NCI-H524 treated with DMSO at 0.1 percent for 48 hours (cell line): ENCODE measurements at regions not wholly inside any gene's neighbourhood (a gene's known extent, or its start where the extent isn't known, plus 50 kb on each side); places are given as distances from the start of the nearest gene placed in this dataset.
"Not testable (repeated sequence)": the region's sequence is repeated elsewhere in the genome, so short reads cannot be mapped to it uniquely, and the experiment has no call there.

Source experiments
- DNase-seq: peaks from one replicate; lab custom pipeline; 2025; lab: John Stamatoyannopoulos, UW

DNA sequence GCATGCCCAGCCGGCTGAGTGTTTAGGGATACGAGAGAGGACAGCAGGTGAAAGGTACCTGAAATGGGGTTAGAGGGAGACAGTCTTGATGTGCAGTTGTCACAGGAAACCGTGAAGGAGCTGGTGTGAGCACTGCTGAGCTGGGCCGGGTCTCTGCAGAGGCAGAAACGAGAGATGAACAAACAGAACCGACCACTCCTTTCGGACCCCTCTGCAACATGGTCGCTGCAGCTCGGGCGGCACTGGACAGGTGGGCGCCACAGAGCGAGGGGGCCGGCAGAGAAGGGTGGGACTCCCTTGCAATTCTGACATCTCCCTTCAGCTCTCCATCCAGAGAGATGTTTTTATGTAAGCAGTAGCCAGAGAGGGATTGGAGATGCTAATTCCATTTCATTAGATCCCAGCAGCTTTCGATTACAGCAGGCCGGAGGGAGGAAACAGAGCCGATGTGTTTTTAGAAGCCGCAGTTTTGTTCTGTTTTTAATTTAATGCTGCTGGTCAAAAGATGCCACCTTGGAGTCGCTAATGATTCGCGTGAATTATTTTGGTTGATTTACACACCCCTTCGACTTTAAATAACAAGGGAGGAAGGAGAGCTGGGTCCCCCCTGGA lies 86.3 kb upstream of the RPL38 start:
- no peak for DNase-seq

DNA sequence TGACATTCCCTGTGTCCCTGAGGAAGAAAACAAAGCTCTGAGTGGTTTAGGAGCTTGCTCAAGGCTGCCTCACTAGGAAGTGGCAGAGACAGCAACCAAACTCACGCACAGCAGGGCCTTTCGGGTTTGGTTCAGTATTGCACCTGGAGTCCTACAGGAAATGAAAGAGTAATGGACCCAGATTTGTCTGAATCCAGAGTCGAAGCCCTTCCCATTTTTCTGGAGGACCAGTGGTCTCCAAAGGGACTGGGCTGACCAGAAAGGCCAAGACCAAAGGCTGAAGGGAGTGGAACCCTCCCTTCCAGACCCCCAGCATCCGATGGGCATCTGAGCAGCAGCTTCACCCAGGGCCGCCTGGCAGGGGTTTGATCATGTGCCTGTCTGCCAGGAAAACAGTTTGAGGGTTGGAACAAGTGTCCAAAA lies 85.5 kb upstream of the RPL38 start:
- no peak for DNase-seq

DNA sequence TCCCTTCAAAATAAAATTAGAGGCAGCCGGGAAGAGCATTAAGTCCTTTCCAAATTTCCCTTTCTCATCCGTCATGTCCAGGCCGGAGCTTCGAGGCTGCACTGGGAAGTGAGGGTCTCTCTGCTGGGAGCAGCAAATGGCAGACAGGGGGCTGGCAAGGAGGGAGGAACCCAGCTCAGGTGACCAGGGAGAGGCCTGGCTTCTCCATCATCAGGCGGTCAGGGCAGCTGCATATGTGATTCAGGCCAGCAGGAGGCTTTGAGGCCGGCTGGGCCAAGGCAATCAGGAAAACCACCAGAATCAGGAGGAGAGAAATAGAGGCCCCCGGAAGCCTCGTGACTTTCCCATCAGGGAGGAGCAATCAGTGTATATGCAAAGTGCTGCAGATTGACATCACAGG lies 85.0 kb upstream of the RPL38 start:
- no peak for DNase-seq

GRCh38 chr17:74119049-74119580 lies 84.4 kb upstream of the RPL38 start:
- DNase-seq = no peak

GRCh38 chr17:74119965-74120364 lies 83.5 kb upstream of the RPL38 start:
- peak; percentile 68 for DNase-seq

DNA sequence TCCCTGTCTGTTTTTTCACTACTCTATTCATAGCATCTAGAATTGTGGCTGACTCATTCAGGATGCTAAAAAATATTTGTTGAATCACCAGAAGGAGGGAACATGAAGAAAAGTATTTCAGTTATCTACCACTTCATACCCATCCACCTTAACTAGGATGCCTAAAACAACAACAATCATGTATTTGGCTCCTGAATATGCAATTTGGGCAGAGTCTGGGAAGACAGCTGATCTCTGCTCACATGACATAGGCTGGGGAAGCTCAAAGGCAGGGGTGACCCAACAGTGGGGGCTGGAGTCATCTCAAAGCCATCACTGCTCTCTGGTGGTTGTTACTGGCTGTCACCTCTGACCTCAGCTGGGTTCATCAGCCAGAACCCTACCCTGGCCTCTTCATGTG lies 80.1 kb upstream of the RPL38 start:
- DNase-seq = no peak

DNA sequence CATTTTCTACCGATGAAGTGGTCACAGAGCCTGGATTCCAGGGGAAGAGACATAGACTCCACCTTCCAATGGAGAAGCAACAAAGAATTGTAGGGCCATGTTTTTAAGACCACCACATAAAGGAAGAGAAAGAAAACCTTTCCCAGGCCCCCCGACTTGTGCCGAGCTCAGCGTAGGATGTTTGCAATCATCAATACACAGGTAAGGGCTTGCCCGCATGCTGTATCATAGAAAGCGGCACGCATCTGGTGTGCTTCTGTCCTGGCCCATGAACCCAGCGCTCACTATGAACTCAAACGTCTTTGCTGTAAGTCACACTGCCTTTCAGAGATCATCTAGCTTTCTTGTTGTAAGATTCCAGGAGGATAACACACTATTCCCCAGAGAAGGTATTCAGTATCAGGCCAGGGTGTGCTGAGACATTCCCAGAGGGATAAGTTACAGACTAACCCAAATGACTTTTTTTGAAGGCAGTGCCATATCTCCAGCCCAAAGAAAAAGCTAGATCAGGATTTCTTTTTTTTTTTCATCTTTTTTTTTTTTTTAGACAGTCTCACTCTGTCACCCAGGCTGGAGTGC lies 79.5 kb upstream of the RPL38 start:
- DNase-seq = no peak

- no peak for DNase-seq
These were observed 78.3 kb upstream of the RPL38 start for GRCh38 chr17:74125156-74125555.

GRCh38 chr17:74126179-74126900 lies 77.1 kb upstream of the RPL38 start:
- no peak for DNase-seq

- no peak for DNase-seq
These were observed 76.5 kb upstream of the RPL38 start for GRCh38 chr17:74126959-74127358.

GRCh38 chr17:74128456-74129211 lies 74.8 kb upstream of the RPL38 start:
- DNase-seq = no peak

- DNase-seq = not testable (repeated sequence)
These were observed 73.7 kb upstream of the RPL38 start for GRCh38 chr17:74129800-74130199.

GRCh38 chr17:74130276-74130675 lies 73.2 kb upstream of the RPL38 start:
- no peak for DNase-seq

- DNase-seq = no peak
These were observed 72.6 kb upstream of the RPL38 start for GRCh38 chr17:74130841-74131240.

GRCh38 chr17:74132354-74132753 lies 71.1 kb upstream of the RPL38 start:
- no peak for DNase-seq

- no peak for DNase-seq
These were observed 69.7 kb upstream of the RPL38 start for GRCh38 chr17:74133740-74134139.

DNA sequence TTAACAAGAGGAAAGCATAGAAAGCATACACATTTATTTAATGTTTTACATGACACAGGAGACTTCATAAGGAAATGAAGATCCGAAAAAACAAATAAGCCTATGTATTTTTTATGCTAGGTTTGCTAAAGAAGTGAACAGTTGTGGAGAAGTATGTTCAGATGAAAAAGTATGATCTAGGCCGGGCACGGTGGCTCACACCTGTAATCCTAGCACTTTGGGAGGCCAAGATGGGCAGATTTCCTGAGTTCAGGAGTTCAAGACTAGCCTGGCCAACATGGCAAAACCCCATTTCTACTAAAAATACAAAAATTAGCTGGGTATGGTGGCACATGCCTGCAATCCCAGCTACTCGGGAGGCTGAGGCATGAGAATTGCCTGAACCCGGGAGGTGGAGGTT lies 69.2 kb upstream of the RPL38 start:
- not testable (repeated sequence) for DNase-seq

- peak; percentile 36 for DNase-seq
These were observed 68.5 kb upstream of the RPL38 start for GRCh38 chr17:74134991-74135390.

- DNase-seq = peak; percentile 50
These were observed 67.9 kb upstream of the RPL38 start for GRCh38 chr17:74135391-74136167.

GRCh38 chr17:74137416-74137815 lies 66.1 kb upstream of the RPL38 start:
- no peak for DNase-seq

DNA sequence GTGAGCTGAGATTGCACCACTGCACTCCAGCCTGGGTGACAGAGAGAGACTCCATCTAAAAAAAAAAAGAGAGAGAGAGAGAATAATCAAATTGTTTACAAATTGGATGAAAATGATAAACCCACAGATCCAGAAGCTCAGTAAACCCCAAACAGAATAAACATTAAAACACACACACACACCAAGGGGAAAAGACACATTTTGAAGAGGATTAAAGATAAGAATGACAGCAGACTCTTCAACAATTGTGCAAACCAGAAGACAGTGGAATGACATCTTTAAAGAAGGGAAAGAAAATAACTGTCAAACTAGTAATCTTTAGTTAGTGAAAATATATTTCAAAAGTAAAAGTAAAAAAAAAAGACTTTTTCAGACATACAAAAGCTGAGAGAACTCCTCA lies 64.4 kb upstream of the RPL38 start:
- DNase-seq = no peak

- DNase-seq = no peak
These were observed 63.2 kb upstream of the RPL38 start for GRCh38 chr17:74140282-74140681.
